Mesenchymal stem cell (in vitro differentiated cells and primary cell): ENCODE measurements at regions not wholly inside any gene's neighbourhood (a gene's known extent, or its start where the extent isn't known, plus 50 kb on each side); places are given as distances from the start of the nearest gene placed in this dataset.
"Not testable (repeated sequence)": the region's sequence is repeated elsewhere in the genome, so short reads cannot be mapped to it uniquely, and the experiment has no call there.

Source experiments
- DNase-seq: peaks from one replicate; pipeline ENCODE4 v3.0.0-alpha.2; 2013
- H2AFZ ChIP-seq: one replicate; pipeline ENCODE4 v1.6.1; 2013; ENCODE audit warnings: low read depth, mild to moderate bottlenecking, control low read depth, inconsistent platforms, low read length, moderate library complexity
- H2AK5ac ChIP-seq: 2 replicates; pipeline ENCODE4 v1.6.1; 2013; ENCODE audit warnings: low read length, moderate library complexity, mild to moderate bottlenecking, inconsistent platforms; ENCODE audit not compliant: severe bottlenecking
- H2BK120ac ChIP-seq: one replicate; pipeline ENCODE4 v1.6.1; 2013; ENCODE audit warnings: low read depth, mild to moderate bottlenecking, inconsistent platforms, low read length, moderate library complexity
- H2BK12ac ChIP-seq, 2 experiments: one replicate each; pipeline ENCODE4 v1.6.1; 2013; ENCODE audit warnings: inconsistent platforms in 2 of 2, low read length in 2 of 2, mild to moderate bottlenecking in 2 of 2, moderate library complexity in 2 of 2, control low read depth in 1 of 2
- H2BK15ac ChIP-seq: one replicate; pipeline ENCODE4 v1.6.1; 2013; ENCODE audit warnings: mild to moderate bottlenecking, low read depth, inconsistent platforms; ENCODE audit not compliant: poor library complexity, severe bottlenecking
- H2BK5ac ChIP-seq: 2 replicates; pipeline ENCODE4 v1.6.1; 2013; ENCODE audit warnings: low read depth, mild to moderate bottlenecking, low read length, control low read depth, inconsistent platforms; ENCODE audit not compliant: poor library complexity, severe bottlenecking
- H3K14ac ChIP-seq, 2 experiments: one replicate each; pipeline ENCODE4 v1.6.1; 2013; ENCODE audit warnings: inconsistent platforms in 2 of 2, low read length in 2 of 2, control low read depth in 1 of 2, mild to moderate bottlenecking in 1 of 2, moderate library complexity in 1 of 2
- H3K18ac ChIP-seq, 2 experiments: one replicate each; pipeline ENCODE4 v1.6.1; 2013; ENCODE audit warnings: inconsistent platforms in 2 of 2, low read length in 2 of 2, control low read depth in 1 of 2, low read depth in 1 of 2, mild to moderate bottlenecking in 1 of 2
- H3K23ac ChIP-seq, 2 experiments: one replicate each; pipeline ENCODE4 v1.6.1; 2013; ENCODE audit warnings: inconsistent platforms in 2 of 2, low read length in 2 of 2, mild to moderate bottlenecking in 2 of 2, moderate library complexity in 2 of 2, control low read depth in 1 of 2
- H3K27ac ChIP-seq: 2 replicates; pipeline ENCODE4 v1.5.1; 2013; ENCODE audit warnings: mild to moderate bottlenecking, moderate library complexity, low read length, control low read depth, inconsistent platforms; ENCODE audit not compliant: poor library complexity, severe bottlenecking
- H3K27me3 ChIP-seq, 2 experiments: 2 replicates each; pipeline versions ENCODE4 v1.6.1 to v1.7.0; 2013; ENCODE audit warnings: low read length in 2 of 2, mild to moderate bottlenecking in 2 of 2, moderate library complexity in 2 of 2, control low read depth in 1 of 2, inconsistent platforms in 1 of 2; ENCODE audit not compliant: control insufficient read depth in 1 of 2, insufficient read depth in 1 of 2
- H3K36me3 ChIP-seq, 2 experiments: 2 replicates each; pipeline versions ENCODE4 v1.6.1 to v1.7.0; 2013; ENCODE audit warnings: low read length in 2 of 2, control low read depth in 1 of 2, inconsistent platforms in 1 of 2, low read depth in 1 of 2, mild to moderate bottlenecking in 1 of 2; ENCODE audit not compliant: insufficient read depth in 2 of 2, control insufficient read depth in 1 of 2
- H3K4ac ChIP-seq, 2 experiments: one replicate each; pipeline ENCODE4 v1.6.1; 2013; ENCODE audit warnings: inconsistent platforms in 2 of 2, low read length in 2 of 2, mild to moderate bottlenecking in 2 of 2, moderate library complexity in 2 of 2, control low read depth in 1 of 2, low read depth in 1 of 2
- H3K4me1 ChIP-seq: 2 replicates; pipeline ENCODE4 v1.6.1; 2013; ENCODE audit warnings: low read depth, low read length, control low read depth; ENCODE audit not compliant: control insufficient read depth, insufficient read depth
- H3K4me2 ChIP-seq: 2 replicates; pipeline ENCODE4 v1.6.1; 2013; ENCODE audit warnings: low read length, mild to moderate bottlenecking, inconsistent platforms; ENCODE audit not compliant: poor library complexity, severe bottlenecking
- H3K4me3 ChIP-seq, 2 experiments: 2 replicates each; pipeline versions ENCODE4 v1.5.1 to v1.7.0; 2013; ENCODE audit warnings: low read length in 2 of 2, mild to moderate bottlenecking in 2 of 2, control low read depth in 1 of 2, low read depth in 1 of 2; ENCODE audit not compliant: insufficient read depth in 1 of 2
- H3K79me1 ChIP-seq: replicated peaks from 2 replicates; pipeline ENCODE4 v1.6.1; 2013; ENCODE audit warnings: mild to moderate bottlenecking, control low read depth, low read length, inconsistent platforms; ENCODE audit not compliant: poor library complexity, severe bottlenecking
- H3K9ac ChIP-seq: 2 replicates; pipeline ENCODE4 v1.7.0; 2013; ENCODE audit warnings: mild to moderate bottlenecking, low read length, moderate library complexity
- H3K9me3 ChIP-seq: 2 replicates; pipeline ENCODE4 v1.7.0; 2013; ENCODE audit warnings: mild to moderate bottlenecking, low read length; ENCODE audit not compliant: control insufficient read depth
- H4K8ac ChIP-seq: one replicate; pipeline ENCODE4 v1.6.1; 2013; ENCODE audit warnings: inconsistent platforms, mild to moderate bottlenecking, low read length, moderate library complexity
- H4K91ac ChIP-seq: one replicate; pipeline ENCODE4 v1.6.1; 2013; ENCODE audit warnings: mild to moderate bottlenecking, low read length, inconsistent platforms
- WGBS: methylation state at CpG from one replicate; pipeline ENCODE4 v1.1.7; 2013; ENCODE audit warnings: mixed read lengths; 5-methylcytosine and 5-hydroxymethylcytosine counted together

- no peaks in the 10 kb centered on the region for H3K9me3 ChIP-seq
- no peak overlapping the region for H2BK5ac ChIP-seq
- no peak overlapping the region for H3K14ac ChIP-seq
- no peaks in the 10 kb centered on the region for H3K36me3 ChIP-seq
- H4K8ac ChIP-seq: no peak overlapping the region
- no peak overlapping the region for H2BK120ac ChIP-seq
- no peak overlapping the region for H3K18ac ChIP-seq
- peaks cover 10% of the 10 kb centered on the region for H3K4me1 ChIP-seq
- H3K4me3 ChIP-seq: no peak overlapping the region
- H2BK15ac ChIP-seq: no peak overlapping the region
- H2AFZ ChIP-seq: no peak overlapping the region
- H4K91ac ChIP-seq: no peak overlapping the region
- H3K23ac ChIP-seq: no peak overlapping the region
- no peak overlapping the region for H2AK5ac ChIP-seq
- no peaks in the 10 kb centered on the region for H3K79me1 ChIP-seq
- H3K27me3 ChIP-seq: no peaks in the 10 kb centered on the region
- no peak overlapping the region for H3K9ac ChIP-seq
- H3K4ac ChIP-seq: no peak overlapping the region
- no peak overlapping the region for H3K4me2 ChIP-seq
- no peak for DNase-seq
- H2BK12ac ChIP-seq: no peak overlapping the region
- no peak overlapping the region for H3K27ac ChIP-seq
Measured at GRCh38 chr11:96484361-96484760, 94.5 kb downstream of the JRKL start.

- H4K91ac ChIP-seq: no peak overlapping the region
- H3K4me2 ChIP-seq: peak overlapping the region; percentile 44
- H3K4me3 ChIP-seq: peak overlapping the region in 1 of 2 experiments; percentile 30
- no peak overlapping the region for H2BK12ac ChIP-seq
- no peak overlapping the region for H3K9ac ChIP-seq
- WGBS: 55% methylated on average over 13 of the region's 13 CpGs
- H3K27me3 ChIP-seq: no peaks in the 10 kb centered on the region
- no peak overlapping the region for H2BK120ac ChIP-seq
- peak overlapping the region; percentile 85 for H2AFZ ChIP-seq
- H3K18ac ChIP-seq: peak overlapping the region in 1 of 2 experiments; percentile 70
- no peak overlapping the region for H3K27ac ChIP-seq
- no peak overlapping the region for H3K23ac ChIP-seq
- peak overlapping the region; percentile 74 for H4K8ac ChIP-seq
- no peak overlapping the region for H2BK5ac ChIP-seq
- H2BK15ac ChIP-seq: no peak overlapping the region
- H3K36me3 ChIP-seq: no peaks in the 10 kb centered on the region
- H3K4me1 ChIP-seq: peaks cover 10% of the 10 kb centered on the region
- H3K14ac ChIP-seq: peak overlapping the region in 1 of 2 experiments; percentile 26
- no peak overlapping the region for H3K4ac ChIP-seq
- no peaks in the 10 kb centered on the region for H3K9me3 ChIP-seq
- DNase-seq: peak; percentile 72
- H3K79me1 ChIP-seq: no peaks in the 10 kb centered on the region
- no peak overlapping the region for H2AK5ac ChIP-seq
Measured at GRCh38 chr11:96486890-96487611, 97.2 kb downstream of the JRKL start.

- H3K23ac ChIP-seq, H3K14ac ChIP-seq, H2AK5ac ChIP-seq, H3K79me1 ChIP-seq, H3K9me3 ChIP-seq, H3K36me3 ChIP-seq, H2BK120ac ChIP-seq, H2BK15ac ChIP-seq, H3K27me3 ChIP-seq, H2BK12ac ChIP-seq, H2AFZ ChIP-seq, H4K91ac ChIP-seq, H4K8ac ChIP-seq, H3K27ac ChIP-seq, H3K4me3 ChIP-seq, H3K9ac ChIP-seq, H3K18ac ChIP-seq, DNase-seq, H2BK5ac ChIP-seq, H3K4me2 ChIP-seq, H3K4ac ChIP-seq: not testable (repeated sequence)
- H3K4me1 ChIP-seq: peaks cover 10% of the 10 kb centered on the region
- WGBS: 95% methylated on average over 1 of the region's 3 CpGs
Measured at GRCh38 chr11:96488911-96489310, 99.1 kb downstream of the JRKL start.

GRCh38 chr11:96500440-96500839 is 110.6 kb downstream of the JRKL start:
- Histone ChIP-seq H2BK120ac (no peak overlapping the region), H3K79me1 (no peaks in the 10 kb centered on the region), H3K4me2 (no peak overlapping the region), H3K4ac (no peak overlapping the region), H2BK12ac (no peak overlapping the region), H3K18ac (no peak overlapping the region), H4K8ac (no peak overlapping the region), H3K4me3 (no peak overlapping the region), H3K27me3 (peaks cover 0 to 4% of the 10 kb centered on the region in 2 experiments), H4K91ac (no peak overlapping the region), H3K14ac (no peak overlapping the region), H3K9ac (no peak overlapping the region), H2BK15ac (no peak overlapping the region), H3K23ac (no peak overlapping the region), H3K27ac (no peak overlapping the region), H3K36me3 (no peaks in the 10 kb centered on the region), H3K9me3 (no peaks in the 10 kb centered on the region), H2BK5ac (no peak overlapping the region), H2AK5ac (no peak overlapping the region), H3K4me1 (no peaks in the 10 kb centered on the region), H2AFZ (no peak overlapping the region)
- WGBS: 73% methylated on average over 3 of the region's 3 CpGs
- no peak for DNase-seq
